ENCODE measurements at regions not wholly inside any gene's neighbourhood (a gene's known extent, or its start where the extent isn't known, plus 50 kb on each side); places are given as distances from the start of the nearest gene placed in this dataset.
A peak's percentile ranks its signal among the peaks of the same experiment; 100 is the strongest.

- peak; percentile 52 for DNase-seq (ENCODE audit: low read depth)
- no peak overlapping the region for H3K4me3 ChIP-seq (ENCODE audit: low read depth, low read length)
- no peak for TF ChIP-seq CTCF (IDR thresholded peaks at IDR 0.05; ENCODE audit: control insufficient read depth, extremely low read depth, insufficient read depth)
Observed at GRCh38 chr14:41360126-41360525, 246.6 kb upstream of the LRFN5 start.

- no peak for TF ChIP-seq CTCF (IDR thresholded peaks at IDR 0.05; ENCODE audit: control insufficient read depth, extremely low read depth, insufficient read depth)
- no peak overlapping the region for H3K4me3 ChIP-seq (ENCODE audit: low read depth, low read length)
- no peak for DNase-seq (ENCODE audit: low read depth)
Observed at GRCh38 chr14:41355866-41356265, 250.8 kb upstream of the LRFN5 start.

GRCh38 chr14:41350476-41350875 lies 256.2 kb upstream of the LRFN5 start:
- H3K4me3 ChIP-seq (ENCODE audit: low read depth, low read length), result no peak overlapping the region
- TF ChIP-seq CTCF (IDR thresholded peaks at IDR 0.05; ENCODE audit: control insufficient read depth, extremely low read depth, insufficient read depth), result no peak
- DNase-seq (ENCODE audit: low read depth), result no peak

- no peak for DNase-seq (ENCODE audit: low read depth)
- no peak overlapping the region for H3K4me3 ChIP-seq (ENCODE audit: low read depth, low read length)
- TF ChIP-seq CTCF (IDR thresholded peaks at IDR 0.05; ENCODE audit: control insufficient read depth, extremely low read depth, insufficient read depth), result no peak
Observed at GRCh38 chr14:41349289-41349910, 257.3 kb upstream of the LRFN5 start.

- TF ChIP-seq CTCF (IDR thresholded peaks at IDR 0.05; ENCODE audit: control insufficient read depth, extremely low read depth, insufficient read depth), result no peak
- no peak for DNase-seq (ENCODE audit: low read depth)
- no peak overlapping the region for H3K4me3 ChIP-seq (ENCODE audit: low read depth, low read length)
Observed at GRCh38 chr14:41343857-41344256, 262.8 kb upstream of the LRFN5 start.

GRCh38 chr14:41313196-41313595 lies 293.5 kb upstream of the LRFN5 start:
- no peak for DNase-seq (ENCODE audit: low read depth)
- no peak for TF ChIP-seq CTCF (IDR thresholded peaks at IDR 0.05; ENCODE audit: control insufficient read depth, extremely low read depth, insufficient read depth)
- H3K4me3 ChIP-seq (ENCODE audit: low read depth, low read length), result no peak overlapping the region

- no peak for DNase-seq (ENCODE audit: low read depth)
- no peak overlapping the region for H3K4me3 ChIP-seq (ENCODE audit: low read depth, low read length)
- no peak for TF ChIP-seq CTCF (IDR thresholded peaks at IDR 0.05; ENCODE audit: control insufficient read depth, extremely low read depth, insufficient read depth)
Observed at GRCh38 chr14:41303506-41303905, 303.2 kb upstream of the LRFN5 start.

All from LNCaP clone FGC (cell line).